Fibroblast of pulmonary artery (primary cell): ENCODE measurements at regions not wholly inside any gene's neighbourhood (a gene's known extent, or its start where the extent isn't known, plus 50 kb on each side); places are given as distances from the start of the nearest gene placed in this dataset.

Experiments used
- DNase-seq: peaks from one replicate; pipeline ENCODE4 v3.0.0-alpha.2; 2010; ENCODE audit warnings: low read depth
- H3K4me3 ChIP-seq: replicated peaks from 2 replicates; pipeline ENCODE4 v1.5.1; 2011; ENCODE audit warnings: low read depth, mild to moderate bottlenecking, control low read depth, low read length, moderate library complexity
- TF ChIP-seq, protein P1 (sequence below): IDR thresholded peaks from 2 replicates; pipeline ENCODE4 v1.5.1; 2011; ENCODE audit warnings: mild to moderate bottlenecking, control low read depth, low read length, inconsistent platforms; ENCODE audit errors: missing control alignments

DNA sequence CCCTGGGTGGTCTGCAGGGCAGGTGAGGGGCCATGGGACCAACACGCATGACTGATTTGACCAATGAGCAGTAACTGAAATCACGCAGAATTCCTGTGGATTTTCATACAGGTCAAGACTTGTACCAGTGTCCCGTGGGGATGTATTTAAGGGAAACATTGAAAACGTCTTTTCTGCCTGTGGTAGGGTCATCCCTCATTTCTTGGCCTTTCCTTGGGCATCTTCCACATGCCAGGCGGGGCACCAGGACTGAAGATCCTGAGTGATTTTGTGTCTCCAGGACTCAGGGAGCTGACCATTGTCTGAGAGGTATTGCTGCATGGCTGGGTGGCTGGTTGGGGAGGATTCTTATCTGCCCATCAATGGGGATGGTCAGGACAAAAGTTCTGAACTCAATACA, 289.0 kb downstream of the GLRX3 start:
- H3K4me3 ChIP-seq: no peak overlapping the region
- TF ChIP-seq, protein P1, sequence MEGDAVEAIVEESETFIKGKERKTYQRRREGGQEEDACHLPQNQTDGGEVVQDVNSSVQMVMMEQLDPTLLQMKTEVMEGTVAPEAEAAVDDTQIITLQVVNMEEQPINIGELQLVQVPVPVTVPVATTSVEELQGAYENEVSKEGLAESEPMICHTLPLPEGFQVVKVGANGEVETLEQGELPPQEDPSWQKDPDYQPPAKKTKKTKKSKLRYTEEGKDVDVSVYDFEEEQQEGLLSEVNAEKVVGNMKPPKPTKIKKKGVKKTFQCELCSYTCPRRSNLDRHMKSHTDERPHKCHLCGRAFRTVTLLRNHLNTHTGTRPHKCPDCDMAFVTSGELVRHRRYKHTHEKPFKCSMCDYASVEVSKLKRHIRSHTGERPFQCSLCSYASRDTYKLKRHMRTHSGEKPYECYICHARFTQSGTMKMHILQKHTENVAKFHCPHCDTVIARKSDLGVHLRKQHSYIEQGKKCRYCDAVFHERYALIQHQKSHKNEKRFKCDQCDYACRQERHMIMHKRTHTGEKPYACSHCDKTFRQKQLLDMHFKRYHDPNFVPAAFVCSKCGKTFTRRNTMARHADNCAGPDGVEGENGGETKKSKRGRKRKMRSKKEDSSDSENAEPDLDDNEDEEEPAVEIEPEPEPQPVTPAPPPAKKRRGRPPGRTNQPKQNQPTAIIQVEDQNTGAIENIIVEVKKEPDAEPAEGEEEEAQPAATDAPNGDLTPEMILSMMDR: no peak
- no peak for DNase-seq

DNA sequence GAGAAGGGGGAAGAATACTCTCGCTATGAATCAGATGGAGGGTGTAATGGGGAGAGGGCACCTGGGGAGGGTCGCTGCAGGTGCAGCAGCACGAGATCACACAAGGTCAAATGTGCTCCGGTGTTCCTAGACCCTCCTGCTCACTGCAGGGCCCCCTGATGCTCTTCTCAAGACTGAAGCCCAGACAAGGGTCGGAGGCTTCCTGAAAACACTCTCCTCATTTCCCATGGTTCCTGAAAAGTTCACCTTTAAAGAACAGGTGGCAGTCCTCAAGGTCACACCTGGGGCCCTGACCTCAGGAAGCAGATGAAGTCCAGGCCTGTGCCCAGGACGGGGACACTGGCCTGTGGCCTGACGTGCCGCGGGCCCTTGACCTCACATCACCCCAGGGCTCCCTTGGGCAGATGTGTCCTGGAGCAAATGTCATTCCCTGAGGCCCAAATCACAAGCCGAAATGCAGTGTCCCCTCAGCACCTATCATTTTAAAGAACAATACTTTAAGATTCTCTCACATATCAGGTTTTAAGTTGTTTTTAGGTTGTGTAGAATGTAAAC, 289.8 kb downstream of the GLRX3 start:
- DNase-seq: no peak
- TF ChIP-seq, protein P1: no peak

DNA sequence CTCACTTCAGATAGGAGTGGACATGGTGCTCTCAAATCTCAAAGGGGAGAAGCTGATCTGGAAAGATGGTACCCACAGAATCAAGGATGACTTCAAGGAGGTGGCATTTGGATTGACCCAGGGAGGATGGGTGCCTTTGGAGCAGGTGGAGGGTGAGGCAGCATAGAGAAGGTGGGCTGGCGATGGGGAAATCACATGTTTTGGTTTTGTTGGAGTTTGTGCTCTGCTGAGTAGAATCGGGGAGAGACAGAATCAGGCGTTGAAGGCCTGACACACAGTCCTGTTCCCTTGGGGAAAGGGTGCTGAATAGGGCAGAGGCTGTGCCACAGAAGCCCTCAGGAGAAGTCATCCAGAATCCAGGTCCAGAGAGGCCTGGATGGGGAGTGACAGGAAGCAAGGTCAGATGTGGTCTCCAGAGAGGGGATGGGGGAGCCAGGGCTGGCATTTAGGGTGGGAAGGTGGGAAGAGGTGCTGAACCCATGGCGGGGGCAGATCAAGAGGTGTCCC, 291.1 kb downstream of the GLRX3 start:
- TF ChIP-seq, protein P1: no peak
- no peak overlapping the region for H3K4me3 ChIP-seq
- no peak for DNase-seq

More for the DNA sequence above, 289.8 kb downstream of the GLRX3 start:
- H3K4me3 ChIP-seq: no peak overlapping the region

DNA sequence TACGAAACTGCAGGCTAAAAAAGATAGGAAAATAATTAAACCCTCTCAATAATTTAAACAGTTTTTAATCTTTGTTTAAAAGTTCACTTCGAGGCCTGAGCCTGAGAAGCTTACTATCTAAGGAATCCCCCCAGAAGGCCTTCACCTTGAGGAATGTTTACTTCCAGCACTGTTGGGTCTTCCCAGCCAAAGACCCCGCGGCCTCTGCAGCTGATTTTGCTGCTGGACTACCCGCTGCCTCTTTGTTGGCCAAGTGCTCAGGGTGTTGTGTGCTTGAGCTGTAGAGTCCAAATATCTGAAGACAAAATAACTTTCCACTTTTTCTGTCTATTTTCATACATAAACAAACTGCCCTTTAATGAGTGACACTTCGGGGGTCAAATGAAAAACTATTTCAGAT, 292.7 kb downstream of the GLRX3 start:
- TF ChIP-seq, protein P1: no peak
- H3K4me3 ChIP-seq: no peak overlapping the region
- no peak for DNase-seq

DNA sequence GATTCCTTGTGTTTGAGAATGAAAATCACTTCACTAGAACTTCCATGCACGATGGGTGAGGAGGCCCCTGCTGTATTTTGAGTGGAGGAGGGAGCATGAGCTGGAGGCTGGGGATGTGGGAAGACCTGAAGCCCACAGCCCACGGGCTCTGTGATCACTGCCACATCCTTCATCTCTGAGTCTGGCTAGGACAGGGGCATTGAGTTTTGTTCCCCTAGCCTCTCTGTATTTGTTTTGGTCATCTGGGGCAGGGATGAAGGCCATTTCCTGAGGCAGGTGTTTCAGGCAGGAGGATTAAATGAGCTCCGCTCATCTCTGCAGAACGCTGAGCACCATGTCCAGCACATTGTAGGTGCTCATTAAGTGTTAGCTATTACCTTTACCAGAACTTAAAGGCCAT, 293.6 kb downstream of the GLRX3 start:
- TF ChIP-seq, protein P1: no peak

DNA sequence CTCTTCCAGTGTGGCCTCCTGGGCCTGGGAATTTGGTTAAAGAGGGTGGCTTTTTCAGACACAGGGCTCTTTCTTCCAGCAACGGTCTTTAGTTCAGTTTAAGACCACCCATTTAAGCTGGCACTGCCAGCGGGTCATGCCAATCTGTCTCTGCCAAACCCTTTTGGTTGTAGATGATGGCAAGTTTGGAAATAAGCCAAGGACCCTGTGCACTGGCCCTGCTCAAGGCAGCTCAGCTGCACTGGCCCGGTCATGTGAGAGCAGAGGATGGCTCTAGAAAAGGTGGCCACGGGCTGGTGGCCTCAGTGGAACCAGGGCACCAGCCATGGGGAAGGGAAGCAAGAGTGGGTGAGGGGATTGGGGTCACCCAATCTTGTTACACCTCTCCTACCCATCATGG, 294.1 kb downstream of the GLRX3 start:
- H3K4me3 ChIP-seq: no peak overlapping the region
- no peak for DNase-seq
- TF ChIP-seq, protein P1: no peak

More for the DNA sequence above, 293.6 kb downstream of the GLRX3 start:
- no peak overlapping the region for H3K4me3 ChIP-seq
- DNase-seq: no peak
